Endodermal cell (in vitro differentiated cells): ENCODE measurements at regions not wholly inside any gene's neighbourhood (a gene's known extent, or its start where the extent isn't known, plus 50 kb on each side); places are given as distances from the start of the nearest gene placed in this dataset.

ENCODE experiments used
- DNase-seq: peaks from one replicate; pipeline ENCODE4 v3.0.0-alpha.2; 2017
- H3K27ac ChIP-seq: 2 replicates; pipeline ENCODE4 v1.5.1; 2013; ENCODE audit warnings: mild to moderate bottlenecking, low read depth, low read length, moderate library complexity
- H3K27me3 ChIP-seq: 2 replicates; pipeline ENCODE4 v1.6.1; 2013; ENCODE audit warnings: mild to moderate bottlenecking, low read length, moderate library complexity; ENCODE audit not compliant: insufficient read depth, control insufficient read depth, poor library complexity, severe bottlenecking
- H3K36me3 ChIP-seq: 2 replicates; pipeline ENCODE4 v1.7.0; 2013; ENCODE audit warnings: mild to moderate bottlenecking, low read length, moderate library complexity; ENCODE audit not compliant: control insufficient read depth, insufficient read depth
- H3K4me1 ChIP-seq: one replicate; pipeline ENCODE4 v1.7.0; 2013; ENCODE audit warnings: low read length; ENCODE audit not compliant: control insufficient read depth, insufficient read depth
- H3K4me3 ChIP-seq: 2 replicates; pipeline ENCODE4 v1.5.1; 2013; ENCODE audit warnings: mild to moderate bottlenecking, low read length, moderate library complexity
- H3K9ac ChIP-seq: 2 replicates; pipeline ENCODE4 v1.6.1; 2013; ENCODE audit warnings: mild to moderate bottlenecking, low read length, moderate library complexity; ENCODE audit not compliant: poor library complexity, severe bottlenecking; ENCODE audit errors: extremely low read depth
- H3K9me3 ChIP-seq: 2 replicates; pipeline ENCODE4 v1.6.1; 2013; ENCODE audit warnings: mild to moderate bottlenecking, low read length, moderate library complexity; ENCODE audit not compliant: control insufficient read depth
- H3K27ac Mint-ChIP-seq: 2 replicates; pipeline ENCODE4 v1.8.0; 2020; ENCODE audit warnings: mixed read lengths
- H3K27me3 Mint-ChIP-seq: 2 replicates; pipeline ENCODE4 v1.8.0; 2021; ENCODE audit warnings: mild to moderate bottlenecking, mixed read lengths; ENCODE audit not compliant: insufficient read depth
- H3K36me3 Mint-ChIP-seq: 2 replicates; pipeline ENCODE4 v1.8.0; 2020; ENCODE audit warnings: low read depth, mixed read lengths
- H3K4me1 Mint-ChIP-seq: 2 replicates; pipeline ENCODE4 v1.8.0; 2020; ENCODE audit warnings: mixed read lengths
- H3K4me3 Mint-ChIP-seq: 2 replicates; pipeline ENCODE4 v1.8.0; 2020; ENCODE audit warnings: mild to moderate bottlenecking, moderate library complexity, mixed read lengths
- H3K9me3 Mint-ChIP-seq: 2 replicates; pipeline ENCODE4 v1.8.0; 2020; ENCODE audit warnings: mild to moderate bottlenecking, mixed read lengths
- CTCF ChIP-seq: fragments of 200-600 bp; sonication (generic); conservative IDR thresholded peaks from 2 replicates; pipeline ENCODE4 v1.5.0; 2021; ENCODE audit warnings: antibody characterized with exemption, mild to moderate bottlenecking
- WGBS, 2 experiments: methylation state at CpG; one replicate each; pipeline versions ENCODE4 v1.1.5 to v1.1.7; 2013; ENCODE audit warnings: missing lambda C conversion rate in 2 of 2, mixed read lengths in 1 of 2; ENCODE audit not compliant: insufficient coverage in 1 of 2, insufficient read length in 1 of 2; 5-methylcytosine and 5-hydroxymethylcytosine counted together

- no peaks in the 10 kb centered on the region for H3K36me3 Mint-ChIP-seq
These were observed 429.1 kb upstream of the IRX4 start for GRCh38 chr5:2311851-2312250.

DNA sequence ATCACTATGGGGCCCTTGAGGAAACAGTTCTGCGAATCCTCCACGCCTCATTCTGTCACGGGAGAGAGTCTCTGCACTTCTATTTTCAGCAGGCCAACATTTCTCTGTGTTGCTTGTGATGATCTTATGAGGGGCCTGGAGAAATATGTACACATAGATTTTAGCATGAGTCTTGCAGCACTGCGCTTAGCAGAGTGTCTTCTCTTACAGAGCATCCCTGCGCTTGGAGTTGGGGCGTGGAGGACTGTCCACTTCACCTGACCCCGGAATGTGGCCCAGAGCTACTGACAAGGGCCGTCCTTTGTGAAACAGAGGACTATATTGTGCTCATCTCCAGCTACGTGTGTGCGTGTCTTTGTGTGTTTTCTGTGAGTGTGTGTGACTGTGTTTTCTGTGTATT, 428.2 kb upstream of the IRX4 start:
- Histone ChIP-seq H3K9me3 (peaks cover 4% of the 10 kb centered on the region), H3K4me3 (no peak overlapping the region), H3K27ac (no peak overlapping the region), H3K9ac (no peak overlapping the region), H3K27me3 (no peaks in the 10 kb centered on the region), H3K4me1 (no peaks in the 10 kb centered on the region), H3K36me3 (no peaks in the 10 kb centered on the region)
- Mint-ChIP-seq H3K27ac (no peak overlapping the region), H3K4me3 (no peak overlapping the region), H3K4me1 (peaks cover 7% of the 10 kb centered on the region), H3K36me3 (no peaks in the 10 kb centered on the region), H3K27me3 (peaks cover 1% of the 10 kb centered on the region), H3K9me3 (peaks cover 15% of the 10 kb centered on the region)
- DNase-seq: no peak
- no peak for TF ChIP-seq CTCF
- 90 to 99% methylated on average over 7 to 10 of the region's 10 CpGs for WGBS, 2 experiments

More at GRCh38 chr5:2311851-2312250, 429.1 kb upstream of the IRX4 start:
- no peaks in the 10 kb centered on the region for H3K4me1 ChIP-seq
- H3K27ac ChIP-seq: no peak overlapping the region
- H3K27me3 ChIP-seq: no peaks in the 10 kb centered on the region
- peaks cover 15% of the 10 kb centered on the region for H3K9me3 Mint-ChIP-seq
- no peak for DNase-seq
- H3K4me3 ChIP-seq: no peak overlapping the region
- H3K27ac Mint-ChIP-seq: peak overlapping the region; percentile 75
- peaks cover 7% of the 10 kb centered on the region for H3K4me1 Mint-ChIP-seq
- H3K27me3 Mint-ChIP-seq: peaks cover 1% of the 10 kb centered on the region
- no peak overlapping the region for H3K4me3 Mint-ChIP-seq
- no peak for TF ChIP-seq CTCF
- H3K9me3 ChIP-seq: peaks cover 4% of the 10 kb centered on the region
- no peaks in the 10 kb centered on the region for H3K36me3 ChIP-seq
- no peak overlapping the region for H3K9ac ChIP-seq
- WGBS, 2 experiments: 60 to 72% methylated on average over 3 of the region's 3 CpGs

- TF ChIP-seq CTCF: no peak
- Mint-ChIP-seq H3K27me3 (peaks cover 1% of the 10 kb centered on the region), H3K9me3 (no peaks in the 10 kb centered on the region), H3K4me1 (peaks cover 7% of the 10 kb centered on the region), H3K4me3 (no peak overlapping the region), H3K27ac (no peak overlapping the region), H3K36me3 (no peaks in the 10 kb centered on the region)
- no peak overlapping the region for H3K4me3 ChIP-seq
- WGBS, 2 experiments: 92 to 98% methylated on average over 5 of the region's 5 CpGs
- H3K9ac ChIP-seq: no peak overlapping the region
- H3K27me3 ChIP-seq: no peaks in the 10 kb centered on the region
- H3K27ac ChIP-seq: no peak overlapping the region
- no peak for DNase-seq
- H3K4me1 ChIP-seq: no peaks in the 10 kb centered on the region
- no peaks in the 10 kb centered on the region for H3K36me3 ChIP-seq
- H3K9me3 ChIP-seq: no peaks in the 10 kb centered on the region
These were observed 424.9 kb upstream of the IRX4 start for GRCh38 chr5:2307631-2308030.
